NAMALWA (cell line): ENCODE measurements at regions not wholly inside any gene's neighbourhood (a gene's known extent, or its start where the extent isn't known, plus 50 kb on each side); places are given as distances from the start of the nearest gene placed in this dataset.

Source experiments
- DNase-seq: peaks from one replicate; pipeline ENCODE4 v3.0.0-alpha.2; 2015; ENCODE audit warnings: low spot score

GRCh38 chr17:77572065-77572601 is 386.4 kb upstream of the TNRC6C start:
- DNase-seq: no peak

DNA sequence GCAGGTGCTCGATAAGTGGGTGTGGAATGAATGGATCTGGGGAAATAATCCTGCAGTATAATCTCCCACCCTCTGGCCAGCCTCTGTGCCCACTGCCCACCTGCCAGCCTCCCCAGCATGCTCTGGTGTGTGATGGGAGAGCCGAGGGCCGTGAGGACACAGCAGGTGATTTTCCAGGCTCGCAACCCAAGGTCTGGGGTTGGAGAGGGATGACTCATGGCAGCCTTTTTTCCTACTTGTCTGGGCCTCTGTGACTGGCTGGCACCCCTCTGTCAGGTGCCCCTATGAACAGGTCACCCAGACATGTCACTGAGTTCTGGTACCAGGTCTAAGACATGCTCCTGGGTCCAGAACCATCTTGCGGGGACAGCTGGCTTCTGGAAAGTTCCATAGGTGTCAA is 385.7 kb upstream of the TNRC6C start:
- no peak for DNase-seq

- no peak for DNase-seq
These were observed 381.0 kb upstream of the TNRC6C start for GRCh38 chr17:77577491-77577890.

DNA sequence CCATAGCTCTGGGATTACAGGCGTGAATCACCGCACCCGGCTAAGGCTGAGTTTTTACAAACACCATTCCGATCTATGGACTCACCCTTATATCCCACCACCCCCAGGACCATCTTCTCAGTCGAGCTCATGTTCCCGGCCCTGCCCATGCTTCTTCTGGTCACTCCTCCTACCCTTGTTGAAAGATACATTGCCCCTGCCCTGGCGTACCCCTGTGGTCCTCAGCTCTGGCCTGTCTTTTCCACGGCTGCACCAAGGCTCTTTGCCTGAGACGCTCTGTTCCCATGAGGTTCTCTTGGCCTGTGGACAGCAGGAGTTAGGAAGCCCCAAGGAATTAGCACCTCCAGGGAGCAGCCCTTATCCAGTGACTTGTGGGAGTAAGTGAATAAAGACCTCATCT is 379.4 kb upstream of the TNRC6C start:
- DNase-seq: no peak

DNA sequence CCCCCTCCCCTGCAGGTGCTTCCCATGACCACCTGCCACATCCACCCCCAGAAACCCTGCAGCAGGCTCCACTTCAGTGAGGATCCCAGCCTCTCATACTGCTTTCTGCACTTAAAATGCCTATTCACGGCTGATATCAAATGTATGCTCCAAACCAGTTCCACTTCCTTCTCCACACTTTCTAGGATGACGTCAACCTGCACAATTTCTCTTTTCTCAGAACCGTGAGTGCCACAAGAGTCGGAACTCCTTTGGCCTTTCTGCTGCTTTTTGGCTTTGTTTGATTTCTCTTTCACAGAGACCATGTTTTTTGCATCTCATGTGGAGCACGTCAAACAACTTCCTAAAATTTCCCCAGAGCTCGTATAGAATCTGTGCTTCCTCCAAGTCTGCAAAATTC is 378.8 kb upstream of the TNRC6C start:
- DNase-seq: peak; percentile 22

GRCh38 chr17:77580531-77581270 is 377.8 kb upstream of the TNRC6C start:
- DNase-seq: no peak

DNA sequence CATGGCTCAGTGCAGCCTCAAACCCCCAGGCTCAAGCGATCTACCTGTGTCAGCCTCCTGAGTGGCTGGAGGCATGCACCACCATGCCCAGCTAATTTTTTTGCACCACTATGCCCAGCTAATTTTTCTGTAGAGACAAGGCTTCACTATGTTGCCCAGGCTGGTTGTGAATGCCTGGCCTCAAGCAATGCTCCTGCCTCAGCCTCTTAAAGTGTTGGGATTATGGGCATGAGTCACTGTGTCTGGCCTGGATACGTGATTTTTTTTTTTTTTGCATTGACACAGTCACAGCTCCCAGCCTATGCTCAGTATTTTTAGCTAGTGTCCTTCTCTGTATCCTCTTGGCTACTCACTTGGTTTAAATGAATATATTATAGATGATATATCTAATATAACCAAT is 377.0 kb upstream of the TNRC6C start:
- no peak for DNase-seq

DNA sequence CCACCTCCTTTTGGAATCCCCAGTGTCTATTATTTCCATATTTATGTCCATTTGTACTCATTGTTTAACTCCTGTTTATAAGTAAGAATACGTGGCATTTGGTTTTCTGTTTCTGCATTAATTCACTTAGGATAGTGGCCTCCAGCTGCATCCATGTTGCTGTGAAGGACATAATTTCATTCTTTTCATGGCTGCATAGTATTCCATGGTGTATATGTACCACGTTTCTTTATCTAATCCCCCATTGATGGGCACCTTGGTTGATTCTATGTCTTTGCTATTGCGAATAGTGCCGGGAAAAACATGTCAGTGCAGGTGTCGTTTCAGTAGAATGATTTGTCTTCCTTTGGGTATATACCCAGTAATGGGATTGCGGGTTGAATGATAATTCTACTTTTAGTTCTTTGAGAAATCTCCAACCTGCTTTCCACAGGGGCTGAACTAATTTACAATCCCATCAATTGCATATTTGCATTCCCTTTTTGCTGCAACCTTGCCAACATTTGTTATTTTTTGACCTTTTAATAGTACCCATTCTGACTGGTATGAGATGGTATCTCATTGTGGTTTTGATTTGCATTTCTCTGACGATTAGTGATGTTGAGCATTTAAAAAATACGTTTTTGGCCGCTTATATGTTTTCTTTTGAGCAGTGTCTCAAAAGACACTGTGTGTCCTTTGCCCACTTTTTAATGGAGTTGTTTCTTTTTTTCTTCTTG is 373.2 kb upstream of the TNRC6C start:
- DNase-seq: no peak

- no peak for DNase-seq
These were observed 367.4 kb upstream of the TNRC6C start for GRCh38 chr17:77590951-77591735.

DNA sequence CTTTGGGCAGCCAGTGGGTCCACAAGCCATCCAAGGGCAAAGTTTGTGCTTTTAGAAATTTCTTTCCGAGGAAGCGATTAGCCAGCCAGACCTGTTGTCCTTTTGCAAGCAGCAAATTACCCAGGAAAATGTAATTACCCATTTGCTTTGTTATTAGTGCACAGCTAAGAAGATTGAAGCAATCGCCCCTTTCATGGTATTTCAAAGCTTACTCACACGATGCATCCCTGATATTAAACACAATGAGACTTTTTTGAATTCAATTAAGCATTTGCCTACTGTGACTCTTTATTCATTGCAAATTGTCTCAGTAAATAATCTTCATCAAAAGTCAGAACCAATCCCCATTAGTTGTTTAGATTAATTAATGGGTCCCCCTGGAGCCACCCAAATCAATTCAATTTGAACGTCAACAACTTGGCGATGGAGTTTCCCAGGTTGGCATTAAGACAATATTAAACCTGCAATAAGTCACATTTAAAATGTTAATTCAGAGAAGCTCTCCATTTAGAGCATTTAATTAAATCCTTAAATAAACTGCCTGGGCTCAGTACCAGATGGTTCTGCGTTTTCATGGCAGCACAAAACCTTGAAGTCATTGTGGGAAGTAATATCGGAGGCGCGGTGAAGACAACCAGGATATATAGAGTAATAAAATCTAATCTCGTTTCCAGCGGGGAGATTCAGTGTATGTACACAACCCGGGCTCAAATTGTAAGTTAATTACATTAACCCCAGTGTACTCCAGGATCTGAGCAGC is 366.2 kb upstream of the TNRC6C start:
- no peak for DNase-seq

- DNase-seq: no peak
These were observed 365.4 kb upstream of the TNRC6C start for GRCh38 chr17:77593081-77593480.

DNA sequence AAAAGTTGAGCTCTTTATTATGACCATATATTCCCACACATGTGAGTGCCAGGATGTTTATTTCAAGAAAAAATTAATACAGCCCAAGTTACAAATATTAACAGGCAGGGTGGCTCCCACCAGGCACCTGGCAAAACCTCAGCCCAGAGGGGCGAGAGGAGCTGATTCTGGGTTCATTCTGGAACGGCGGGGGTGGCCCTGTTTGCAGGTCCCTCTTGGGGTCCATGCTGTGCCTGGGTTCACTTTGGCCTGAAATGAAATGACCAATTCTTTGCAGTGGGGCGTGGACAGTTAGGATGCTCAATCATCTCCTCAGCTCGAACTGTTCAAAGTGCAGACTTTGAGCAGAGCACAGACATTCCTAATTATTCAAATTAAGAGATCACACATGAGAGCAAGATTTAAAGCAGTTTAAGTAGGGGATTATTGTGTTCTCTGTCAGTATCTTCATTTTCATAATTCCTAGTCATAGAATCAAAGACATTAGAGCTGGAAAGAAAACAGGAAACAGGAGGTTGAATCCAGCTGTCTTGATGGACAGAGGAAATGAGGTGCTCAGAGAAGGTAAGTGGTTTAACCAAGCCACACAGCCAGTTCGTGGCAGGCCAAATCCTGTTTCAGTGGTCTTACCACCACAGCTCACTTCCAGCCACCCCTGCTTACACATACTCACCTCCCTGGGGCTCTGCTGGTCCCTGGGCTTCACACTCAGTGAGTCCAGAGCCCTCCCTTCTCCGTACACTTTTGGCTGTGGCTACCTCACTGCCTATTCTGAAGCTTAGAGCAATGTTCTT is 363.9 kb upstream of the TNRC6C start:
- no peak for DNase-seq

GRCh38 chr17:77596491-77597417 is 361.7 kb upstream of the TNRC6C start:
- no peak for DNase-seq

DNA sequence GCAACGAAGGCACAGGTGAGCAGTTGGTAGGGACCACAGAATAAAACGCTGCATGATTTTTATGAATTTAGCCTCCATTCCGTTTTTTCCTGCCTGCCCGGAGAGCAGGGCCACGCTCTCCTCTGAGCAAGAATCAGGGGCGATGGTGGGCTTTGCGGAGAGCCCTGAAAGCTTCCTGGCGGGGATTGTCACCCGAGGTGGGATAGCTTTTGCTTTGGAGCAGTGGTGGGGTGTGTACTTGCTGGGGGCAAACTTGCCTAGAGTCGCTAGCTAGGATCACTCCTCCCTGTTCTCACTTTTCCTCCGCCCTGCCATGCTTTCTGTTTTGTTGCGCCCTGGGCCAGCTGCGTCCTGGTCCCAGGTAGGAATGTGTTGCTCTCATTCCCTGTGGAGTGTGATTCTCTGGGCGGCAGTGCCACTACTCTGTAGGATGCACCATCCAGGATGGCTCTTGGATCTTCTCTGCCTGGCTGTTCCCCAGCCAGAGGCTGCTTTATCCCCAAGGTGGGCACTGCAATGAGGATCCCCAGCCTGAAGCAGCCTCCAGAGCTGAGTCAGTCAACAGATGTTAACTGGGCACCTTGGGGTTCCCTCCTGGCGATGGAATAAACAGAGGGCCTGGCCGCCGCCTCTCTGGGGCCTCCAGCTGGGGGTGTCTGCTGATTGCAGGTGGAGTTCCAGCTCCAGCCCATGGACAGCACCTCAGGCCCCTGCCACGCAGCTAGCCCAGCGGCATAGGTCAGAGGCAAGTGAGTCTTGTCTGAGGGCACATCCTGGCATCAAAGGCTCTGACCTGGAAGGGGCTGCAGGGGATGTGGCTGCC is 360.9 kb upstream of the TNRC6C start:
- no peak for DNase-seq

GRCh38 chr17:77598241-77598620 is 360.3 kb upstream of the TNRC6C start:
- DNase-seq: no peak

DNA sequence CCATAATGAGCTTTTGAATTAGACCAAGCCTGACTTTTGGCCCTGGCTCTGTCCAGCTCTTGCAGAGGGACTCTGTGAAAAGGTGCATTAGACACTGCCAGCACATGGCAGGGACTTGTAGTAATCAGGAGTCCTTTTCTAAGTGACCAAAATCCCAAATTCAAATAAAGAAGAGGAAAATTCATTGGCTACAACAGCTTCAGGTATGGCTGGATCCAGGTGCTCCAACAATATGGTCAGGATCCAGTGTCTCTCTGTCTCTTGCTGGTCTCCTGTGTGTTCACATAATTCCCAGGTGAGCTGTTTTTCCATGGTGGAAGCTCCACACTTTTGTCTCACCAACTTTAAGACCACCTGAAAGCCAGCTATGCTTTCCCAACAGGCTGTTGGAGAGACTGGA is 358.8 kb upstream of the TNRC6C start:
- no peak for DNase-seq

GRCh38 chr17:77600346-77600745 is 358.2 kb upstream of the TNRC6C start:
- no peak for DNase-seq

DNA sequence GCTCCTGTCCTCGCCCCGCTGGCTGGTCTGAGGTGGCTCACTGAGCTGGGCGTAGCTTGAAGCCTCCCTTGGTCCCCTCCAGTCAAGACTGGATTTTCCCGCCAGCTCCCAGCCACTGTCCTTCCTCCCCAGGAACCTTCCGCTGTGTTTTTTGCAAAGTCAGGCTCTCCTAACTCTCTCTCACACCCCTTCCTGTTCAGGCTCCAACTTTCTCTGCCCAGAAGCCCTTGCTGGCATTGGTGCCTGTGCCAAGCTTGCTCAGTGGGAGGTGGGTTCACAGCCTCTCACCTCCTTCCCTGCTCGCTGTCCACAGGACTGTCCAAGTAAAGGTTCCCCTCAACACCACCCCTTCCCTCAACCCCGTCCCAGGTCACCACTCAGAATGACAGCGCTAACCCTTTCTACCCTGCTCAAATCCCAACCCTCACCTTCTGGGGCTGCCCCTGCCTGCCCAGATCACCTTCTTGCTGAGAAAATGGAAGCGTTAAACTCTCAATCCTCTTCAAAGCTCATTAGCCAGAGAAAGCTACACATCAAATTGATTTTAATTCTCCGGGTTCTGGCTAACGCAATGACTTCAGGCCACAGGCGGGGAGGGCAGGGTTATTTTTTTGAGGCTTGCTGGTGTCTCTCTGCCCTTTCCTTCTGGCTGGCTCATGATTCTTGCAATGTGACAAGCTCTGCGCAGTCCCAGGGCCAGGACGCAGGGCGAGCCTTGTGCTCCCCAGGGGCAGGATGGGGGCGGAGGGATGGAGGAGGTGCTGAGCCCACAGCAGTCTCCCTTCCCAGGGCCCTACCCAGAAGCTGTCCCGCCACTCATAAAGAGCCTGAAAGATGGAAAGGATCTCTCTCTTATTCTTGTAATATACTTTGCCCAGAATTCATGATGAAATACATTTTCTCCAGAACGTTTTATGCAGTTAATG is 357.2 kb upstream of the TNRC6C start:
- no peak for DNase-seq
